H9 (cell line): ENCODE measurements at regions not wholly inside any gene's neighbourhood (a gene's known extent, or its start where the extent isn't known, plus 50 kb on each side); places are given as distances from the start of the nearest gene placed in this dataset.

ENCODE experiments used
- DNase-seq: peaks from one replicate; pipeline ENCODE4 v3.0.0-alpha.2; 2017
- H2AFZ ChIP-seq: one replicate; pipeline ENCODE4 v1.6.1; 2013; ENCODE audit warnings: mild to moderate bottlenecking, low read length, control low read depth, moderate library complexity
- H2AK5ac ChIP-seq: 2 replicates; pipeline ENCODE4 v1.6.1; 2013; ENCODE audit warnings: low read length, control low read depth, mixed read lengths; ENCODE audit not compliant: insufficient read length
- H2BK120ac ChIP-seq: one replicate; pipeline ENCODE4 v1.6.1; 2013; ENCODE audit warnings: low read depth, mild to moderate bottlenecking, low read length, control low read depth, inconsistent platforms; ENCODE audit not compliant: poor library complexity, severe bottlenecking
- H2BK12ac ChIP-seq: 2 replicates; pipeline ENCODE4 v1.6.1; 2013; ENCODE audit warnings: low read length, control low read depth, mixed read lengths, low read depth; ENCODE audit not compliant: insufficient read length
- H2BK15ac ChIP-seq: 2 replicates; pipeline ENCODE4 v1.6.1; 2013; ENCODE audit warnings: low read depth, low read length, control low read depth
- H2BK20ac ChIP-seq: one replicate; pipeline ENCODE4 v1.6.1; 2013; ENCODE audit warnings: low read depth, mild to moderate bottlenecking, low read length, control low read depth, inconsistent platforms; ENCODE audit not compliant: poor library complexity, severe bottlenecking
- H2BK5ac ChIP-seq: 2 replicates; pipeline ENCODE4 v1.6.1; 2013; ENCODE audit warnings: low read length, control low read depth, mixed read lengths; ENCODE audit not compliant: insufficient read length
- H3K14ac ChIP-seq: 2 replicates; pipeline ENCODE4 v1.6.1; 2013; ENCODE audit warnings: low read length, control low read depth; ENCODE audit not compliant: insufficient read depth
- H3K18ac ChIP-seq: 2 replicates; pipeline ENCODE4 v1.6.1; 2013; ENCODE audit warnings: low read depth, mild to moderate bottlenecking, mixed read lengths, low read length, control low read depth; ENCODE audit not compliant: insufficient read length
- H3K23ac ChIP-seq: 2 replicates; pipeline ENCODE4 v1.6.1; 2013; ENCODE audit warnings: low read length, control low read depth, mixed read lengths, low read depth; ENCODE audit not compliant: insufficient read length
- H3K23me2 ChIP-seq: 2 replicates; pipeline ENCODE4 v1.6.1; 2013; ENCODE audit warnings: low read depth, mild to moderate bottlenecking, mixed read lengths, low read length, control low read depth; ENCODE audit not compliant: insufficient read length, poor library complexity, severe bottlenecking
- H3K27ac ChIP-seq: 2 replicates; pipeline ENCODE4 v1.5.1; 2013; ENCODE audit warnings: low read length, control low read depth, mixed read lengths, low read depth; ENCODE audit not compliant: insufficient read length
- H3K27me3 ChIP-seq: 2 replicates; pipeline ENCODE4 v1.6.1; 2013; ENCODE audit warnings: low read length, control low read depth, inconsistent platforms; ENCODE audit not compliant: insufficient read depth
- H3K4ac ChIP-seq: 2 replicates; pipeline ENCODE4 v1.6.1; 2013; ENCODE audit warnings: low read depth, mild to moderate bottlenecking, control low read depth, inconsistent platforms, low read length, moderate library complexity
- H3K4me1 ChIP-seq: 2 replicates; pipeline ENCODE4 v1.6.1; 2013; ENCODE audit warnings: low read length, control low read depth, inconsistent platforms; ENCODE audit not compliant: insufficient read depth
- H3K4me2 ChIP-seq: 2 replicates; pipeline ENCODE4 v1.6.1; 2013; ENCODE audit warnings: low read length, control low read depth, mixed read lengths; ENCODE audit not compliant: insufficient read length, insufficient read depth
- H3K56ac ChIP-seq: 2 replicates; pipeline ENCODE4 v1.6.1; 2013; ENCODE audit warnings: low read depth, mild to moderate bottlenecking, mixed read lengths, low read length, control low read depth; ENCODE audit not compliant: insufficient read length
- H3K79me1 ChIP-seq: 2 replicates; pipeline ENCODE4 v1.6.1; 2013; ENCODE audit warnings: low read depth, mild to moderate bottlenecking, moderate library complexity, low read length, control low read depth, inconsistent platforms; ENCODE audit not compliant: insufficient read depth, poor library complexity, severe bottlenecking
- H3K79me2 ChIP-seq: 2 replicates; pipeline ENCODE4 v1.6.1; 2013; ENCODE audit warnings: low read length, control low read depth, inconsistent platforms; ENCODE audit not compliant: insufficient read depth
- H3K9ac ChIP-seq: 2 replicates; pipeline ENCODE4 v1.6.1; 2013; ENCODE audit warnings: low read length, control low read depth, mixed read lengths; ENCODE audit not compliant: insufficient read length; ENCODE audit errors: extremely low read depth
- H3K9me3 ChIP-seq: one replicate; pipeline ENCODE4 v1.6.1; 2013; ENCODE audit warnings: low read depth, low read length, inconsistent platforms; ENCODE audit not compliant: control insufficient read depth
- H3T11ph ChIP-seq: one replicate; pipeline ENCODE4 v1.6.1; 2013; ENCODE audit warnings: mild to moderate bottlenecking, low read length, control low read depth, inconsistent platforms
- H4K20me1 ChIP-seq: one replicate; pipeline ENCODE4 v1.6.1; 2013; ENCODE audit not compliant: control insufficient read depth, insufficient read length, insufficient read depth
- H4K5ac ChIP-seq: 2 replicates; pipeline ENCODE4 v1.6.1; 2013; ENCODE audit warnings: low read depth, mild to moderate bottlenecking, mixed read lengths, low read length, control low read depth; ENCODE audit not compliant: insufficient read length
- H4K8ac ChIP-seq: replicated peaks from 2 replicates; pipeline ENCODE4 v1.6.1; 2013; ENCODE audit warnings: low read length, control low read depth, mixed read lengths, low read depth; ENCODE audit not compliant: insufficient read length
- H4K91ac ChIP-seq: 2 replicates; pipeline ENCODE4 v1.6.1; 2013; ENCODE audit warnings: low read depth, mild to moderate bottlenecking, moderate library complexity, mixed read lengths, low read length, control low read depth; ENCODE audit not compliant: insufficient read length
- H3K27ac Mint-ChIP-seq, 3 experiments: 2 replicates in 2 of 3; 3 replicates in 1 of 3; pipeline ENCODE4 v1.8.0; 2020 to 2021; ENCODE audit warnings: mixed read lengths in 3 of 3, mild to moderate bottlenecking in 1 of 3, moderate library complexity in 1 of 3
- H3K27me3 Mint-ChIP-seq: 2 replicates; pipeline ENCODE4 v1.8.0; 2021; ENCODE audit warnings: low read depth, mild to moderate bottlenecking, moderate library complexity, mixed read lengths
- H3K36me3 Mint-ChIP-seq, 3 experiments: 2 replicates in 2 of 3; 3 replicates in 1 of 3; pipeline ENCODE4 v1.8.0; 2020 to 2021; ENCODE audit warnings: low read depth in 3 of 3, mixed read lengths in 3 of 3; ENCODE audit not compliant: insufficient read depth in 1 of 3
- H3K4me1 Mint-ChIP-seq, 2 experiments: 2 replicates each; pipeline ENCODE4 v1.8.0; 2020; ENCODE audit warnings: mixed read lengths in 2 of 2
- H3K4me3 Mint-ChIP-seq, 2 experiments: 2 replicates in 1 of 2; 3 replicates in 1 of 2; pipeline ENCODE4 v1.8.0; 2020 to 2021; ENCODE audit warnings: mild to moderate bottlenecking in 2 of 2, mixed read lengths in 2 of 2, moderate library complexity in 1 of 2
- H3K9me3 Mint-ChIP-seq, 2 experiments: 2 replicates in 1 of 2; 3 replicates in 1 of 2; pipeline ENCODE4 v1.8.0; 2020; ENCODE audit warnings: mild to moderate bottlenecking in 2 of 2, mixed read lengths in 2 of 2, moderate library complexity in 1 of 2
- WGBS: extraction: QIAGEN DNeasy Blood & Tissue Kit; methylation state at CpG from one replicate; pipeline ENCODE4 v1.1.7; 2013; ENCODE audit warnings: missing lambda C conversion rate, low lambda C conversion rate, mixed read lengths; ENCODE audit not compliant: insufficient read length; ENCODE audit errors: extremely low coverage; 5-methylcytosine and 5-hydroxymethylcytosine counted together
- TF ChIP-seq, protein P1 (sequence below): fragments of 200-600 bp; sonication (generic); conservative IDR thresholded peaks from 3 replicates; pipeline ENCODE4 v1.8.0; 2021; ENCODE audit warnings: antibody characterized with exemption, mild to moderate bottlenecking

- no peaks in the 10 kb centered on the region for H3K79me1 ChIP-seq
- no peaks in the 10 kb centered on the region for H4K20me1 ChIP-seq
- no peak overlapping the region for H3K4me2 ChIP-seq
- no peak overlapping the region for H3K56ac ChIP-seq
- H3K23me2 ChIP-seq: no peaks in the 10 kb centered on the region
- H2BK5ac ChIP-seq: no peak overlapping the region
- TF ChIP-seq, protein P1, sequence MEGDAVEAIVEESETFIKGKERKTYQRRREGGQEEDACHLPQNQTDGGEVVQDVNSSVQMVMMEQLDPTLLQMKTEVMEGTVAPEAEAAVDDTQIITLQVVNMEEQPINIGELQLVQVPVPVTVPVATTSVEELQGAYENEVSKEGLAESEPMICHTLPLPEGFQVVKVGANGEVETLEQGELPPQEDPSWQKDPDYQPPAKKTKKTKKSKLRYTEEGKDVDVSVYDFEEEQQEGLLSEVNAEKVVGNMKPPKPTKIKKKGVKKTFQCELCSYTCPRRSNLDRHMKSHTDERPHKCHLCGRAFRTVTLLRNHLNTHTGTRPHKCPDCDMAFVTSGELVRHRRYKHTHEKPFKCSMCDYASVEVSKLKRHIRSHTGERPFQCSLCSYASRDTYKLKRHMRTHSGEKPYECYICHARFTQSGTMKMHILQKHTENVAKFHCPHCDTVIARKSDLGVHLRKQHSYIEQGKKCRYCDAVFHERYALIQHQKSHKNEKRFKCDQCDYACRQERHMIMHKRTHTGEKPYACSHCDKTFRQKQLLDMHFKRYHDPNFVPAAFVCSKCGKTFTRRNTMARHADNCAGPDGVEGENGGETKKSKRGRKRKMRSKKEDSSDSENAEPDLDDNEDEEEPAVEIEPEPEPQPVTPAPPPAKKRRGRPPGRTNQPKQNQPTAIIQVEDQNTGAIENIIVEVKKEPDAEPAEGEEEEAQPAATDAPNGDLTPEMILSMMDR: no peak
- no peak overlapping the region for H2BK15ac ChIP-seq
- H3T11ph ChIP-seq: no peak overlapping the region
- no peaks in the 10 kb centered on the region for H3K9me3 ChIP-seq
- Mint-ChIP-seq H3K4me3 (no peak overlapping the region), H3K9me3 (peaks cover 8 to 17% of the 10 kb centered on the region in 2 experiments; a peak in 4 of 5 replicates), H3K27me3 (no peaks in the 10 kb centered on the region), H3K27ac (no peak overlapping the region; a peak in 1 of 7 replicates), H3K36me3 (peaks cover 3 to 12% (median 5%) of the 10 kb centered on the region in 3 experiments; a peak in 6 of 7 replicates), H3K4me1 (peaks cover 25 to 27% of the 10 kb centered on the region in 2 experiments)
- H3K9ac ChIP-seq: no peak overlapping the region
- H3K4ac ChIP-seq: no peak overlapping the region
- H4K91ac ChIP-seq: no peak overlapping the region
- no peak overlapping the region for H4K5ac ChIP-seq
- H3K4me1 ChIP-seq: peaks cover 3% of the 10 kb centered on the region; the same call in 1 of the 2 replicates
- no peak overlapping the region for H3K18ac ChIP-seq
- no peak overlapping the region for H2BK20ac ChIP-seq
- no CpG with 5 or more reads among the region's 1 CpG for WGBS
- no peak overlapping the region for H2BK120ac ChIP-seq
- no peak overlapping the region for H3K23ac ChIP-seq
- no peaks in the 10 kb centered on the region for H3K79me2 ChIP-seq
- H3K14ac ChIP-seq: no peak overlapping the region
- no peak overlapping the region for H4K8ac ChIP-seq
- no peak for DNase-seq
- H2BK12ac ChIP-seq: no peak overlapping the region
- no peak overlapping the region for H2AFZ ChIP-seq
- H2AK5ac ChIP-seq: no peak overlapping the region
- no peak overlapping the region for H3K27ac ChIP-seq
- no peaks in the 10 kb centered on the region for H3K27me3 ChIP-seq
Observed at GRCh38 chr13:39803851-39804250, 148.4 kb downstream of the COG6 start.
